ACC112 (cell line): ENCODE measurements at regions not wholly inside any gene's neighbourhood (a gene's known extent, or its start where the extent isn't known, plus 50 kb on each side); places are given as distances from the start of the nearest gene placed in this dataset.

Experiments
- H2AFZ ChIP-seq: fragments of 200-600 bp; sonication (generic); one replicate; pipeline ENCODE4 v1.6.0; 2017; ENCODE audit warnings: antibody characterized with exemption, low read length; ENCODE audit not compliant: unreplicated experiment
- H3K27ac ChIP-seq: fragments of 200-600 bp; sonication (generic); 2 replicates; pipeline ENCODE4 v1.5.1; 2014; ENCODE audit warnings: low read depth, mild to moderate bottlenecking, antibody characterized with exemption, low read length, moderate library complexity
- H3K27me3 ChIP-seq: fragments of 200-600 bp; sonication (generic); 2 replicates; pipeline ENCODE4 v1.6.1; 2014; ENCODE audit warnings: mild to moderate bottlenecking, antibody characterized with exemption, low read length, moderate library complexity, mixed read lengths; ENCODE audit not compliant: insufficient read depth
- H3K36me3 ChIP-seq: fragments of 200-600 bp; sonication (generic); 2 replicates; pipeline ENCODE4 v1.6.1; 2016; ENCODE audit warnings: mild to moderate bottlenecking, antibody characterized with exemption, low read length, moderate library complexity, mixed read lengths; ENCODE audit not compliant: insufficient read depth
- H3K4me1 ChIP-seq: fragments of 200-600 bp; sonication (generic); one replicate; pipeline ENCODE4 v1.6.1; 2016; ENCODE audit warnings: low read length, mixed read lengths; ENCODE audit not compliant: insufficient read depth, unreplicated experiment, control insufficient read depth
- H3K4me3 ChIP-seq: fragments of 200-600 bp; sonication (generic); 2 replicates; pipeline ENCODE4 v1.5.1; 2014; ENCODE audit warnings: mild to moderate bottlenecking, low read depth, low read length
- H3K79me2 ChIP-seq: fragments of 200-600 bp; sonication (generic); one replicate; pipeline ENCODE4 v1.6.0; 2016; ENCODE audit warnings: low read length; ENCODE audit not compliant: control insufficient read depth, unreplicated experiment, insufficient read depth

- no peaks in the 10 kb centered on the region for H3K27me3 ChIP-seq
- no peaks in the 10 kb centered on the region for H3K79me2 ChIP-seq
- H3K4me3 ChIP-seq = no peak overlapping the region
- H3K27ac ChIP-seq = no peak overlapping the region
- no peaks in the 10 kb centered on the region for H3K4me1 ChIP-seq
- no peak overlapping the region for H2AFZ ChIP-seq
- H3K36me3 ChIP-seq = no peaks in the 10 kb centered on the region
These were observed 159.1 kb downstream of the RASSF9 start for GRCh38 chr12:85676816-85677749.

DNA sequence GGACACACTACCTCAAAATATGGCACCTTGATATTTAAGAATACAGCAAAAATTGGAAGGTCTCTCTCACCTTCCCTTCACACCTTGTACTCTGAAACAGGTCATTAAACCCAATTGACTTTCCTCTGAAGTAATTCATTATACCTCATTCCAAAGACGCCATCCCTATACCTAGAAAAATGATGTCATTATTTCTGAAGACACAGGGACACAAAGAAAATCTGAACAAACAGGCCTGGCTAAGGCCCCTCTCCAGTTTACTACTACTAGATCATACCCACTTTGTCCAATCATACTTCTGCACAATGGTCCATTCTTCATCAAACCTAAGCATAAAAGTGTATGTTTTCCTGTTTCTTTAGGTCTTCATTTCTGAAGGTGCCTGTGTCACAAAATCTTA lies 156.9 kb downstream of the RASSF9 start:
- Histone ChIP-seq H3K27ac (no peak overlapping the region), H2AFZ (no peak overlapping the region), H3K4me3 (no peak overlapping the region), H3K27me3 (no peaks in the 10 kb centered on the region), H3K4me1 (no peaks in the 10 kb centered on the region), H3K79me2 (no peaks in the 10 kb centered on the region), H3K36me3 (no peaks in the 10 kb centered on the region)

GRCh38 chr12:85680881-85681280 lies 155.3 kb downstream of the RASSF9 start:
- Histone ChIP-seq H3K27ac (no peak overlapping the region), H3K4me3 (no peak overlapping the region), H3K27me3 (no peaks in the 10 kb centered on the region), H3K4me1 (no peaks in the 10 kb centered on the region), H3K79me2 (no peaks in the 10 kb centered on the region), H3K36me3 (no peaks in the 10 kb centered on the region), H2AFZ (no peak overlapping the region)

GRCh38 chr12:85681333-85681732 lies 154.9 kb downstream of the RASSF9 start:
- Histone ChIP-seq H3K4me3 (no peak overlapping the region), H3K36me3 (no peaks in the 10 kb centered on the region), H3K79me2 (no peaks in the 10 kb centered on the region), H3K4me1 (no peaks in the 10 kb centered on the region), H2AFZ (no peak overlapping the region), H3K27me3 (no peaks in the 10 kb centered on the region), H3K27ac (no peak overlapping the region)

DNA sequence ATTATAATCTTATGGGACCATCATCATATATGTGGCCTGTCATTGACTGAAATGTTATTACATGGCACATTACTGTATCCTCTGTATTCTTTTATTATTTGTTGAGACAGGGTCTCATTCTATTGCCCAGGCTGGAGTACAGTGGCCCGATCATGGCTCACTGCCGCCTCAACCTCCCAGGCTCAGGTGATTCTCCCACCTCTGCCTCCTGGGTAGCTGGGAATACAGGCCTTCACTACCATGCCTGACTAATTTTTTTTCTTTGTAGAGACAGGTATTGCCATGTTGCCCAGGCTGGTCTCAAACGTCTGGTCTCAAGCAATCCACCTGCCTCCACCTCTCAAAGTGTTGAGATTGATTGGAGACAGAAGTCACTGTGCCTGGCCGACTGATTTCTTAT lies 153.2 kb downstream of the RASSF9 start:
- H3K27ac ChIP-seq = no peak overlapping the region
- no peaks in the 10 kb centered on the region for H3K36me3 ChIP-seq
- H3K79me2 ChIP-seq = no peaks in the 10 kb centered on the region
- H3K4me3 ChIP-seq = no peak overlapping the region
- H3K4me1 ChIP-seq = no peaks in the 10 kb centered on the region
- H3K27me3 ChIP-seq = no peaks in the 10 kb centered on the region
- H2AFZ ChIP-seq = no peak overlapping the region

DNA sequence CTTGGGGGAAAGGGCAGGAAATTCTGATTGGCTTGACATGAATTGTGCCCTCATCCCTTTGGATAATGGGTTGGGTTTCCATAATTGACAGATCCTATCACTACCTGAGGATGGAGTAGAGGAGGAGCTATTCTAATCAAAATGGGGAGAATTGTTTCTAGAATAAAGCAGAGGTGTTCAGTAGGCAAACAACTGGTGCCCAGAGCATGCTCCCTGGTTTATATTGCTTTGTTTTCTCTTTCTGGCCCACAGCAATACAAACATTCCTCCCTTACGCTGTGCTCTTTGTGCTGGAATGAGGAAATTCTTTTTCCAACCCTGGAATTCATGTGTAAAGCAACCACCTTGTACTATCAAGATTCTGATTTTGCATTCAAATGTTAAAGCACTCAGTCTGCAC lies 147.4 kb downstream of the RASSF9 start:
- Histone ChIP-seq H3K27ac (no peak overlapping the region), H3K27me3 (no peaks in the 10 kb centered on the region), H3K79me2 (no peaks in the 10 kb centered on the region), H3K4me1 (no peaks in the 10 kb centered on the region), H3K36me3 (no peaks in the 10 kb centered on the region), H3K4me3 (no peak overlapping the region), H2AFZ (no peak overlapping the region)

DNA sequence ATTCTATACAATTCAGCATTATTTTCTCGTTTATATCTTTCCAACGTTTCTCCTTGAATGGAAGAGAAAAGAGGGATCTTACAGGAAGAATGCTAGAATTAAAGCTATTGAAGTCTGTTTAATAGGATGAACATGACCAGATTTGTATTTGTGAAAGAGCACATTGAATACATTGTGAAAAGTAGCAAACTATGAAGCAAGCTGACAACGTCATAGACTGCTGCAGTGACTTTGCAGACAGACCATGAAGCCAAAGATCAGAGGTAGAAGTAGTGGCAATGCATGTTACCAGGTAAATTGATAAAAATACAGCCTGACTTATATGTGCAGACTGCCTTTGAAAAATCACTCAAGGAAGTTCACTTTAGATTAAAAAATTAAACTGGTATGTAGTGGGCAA lies 146.1 kb downstream of the RASSF9 start:
- no peaks in the 10 kb centered on the region for H3K4me1 ChIP-seq
- H2AFZ ChIP-seq = no peak overlapping the region
- no peaks in the 10 kb centered on the region for H3K36me3 ChIP-seq

DNA sequence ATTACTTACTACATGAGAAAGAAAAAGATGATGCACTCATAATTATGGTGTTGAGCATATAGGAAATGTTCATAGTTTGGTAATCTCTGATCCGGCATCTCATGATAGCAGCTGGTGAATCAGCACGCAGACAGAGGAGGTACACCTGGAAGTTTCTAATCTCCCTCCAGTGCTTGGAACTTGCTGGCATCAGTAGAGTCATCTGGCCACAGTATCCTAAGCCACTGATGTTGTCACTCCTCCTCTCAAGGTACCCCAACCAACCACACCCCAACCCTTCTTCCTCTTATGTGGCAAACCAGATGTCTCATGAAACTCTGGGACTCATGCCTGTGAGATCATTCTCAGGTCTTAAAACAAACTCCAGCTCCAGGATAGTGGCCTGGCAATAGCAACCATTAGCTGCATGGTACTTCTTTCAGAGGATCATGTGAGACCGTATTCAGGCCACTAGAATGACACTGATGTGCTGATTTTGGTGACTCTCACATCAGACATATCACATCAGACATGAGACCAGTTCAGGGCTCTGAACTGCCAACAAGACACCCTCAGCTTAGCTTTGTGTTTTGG lies 143.0 kb downstream of the RASSF9 start:
- H3K27me3 ChIP-seq = no peaks in the 10 kb centered on the region
- H3K4me3 ChIP-seq = no peak overlapping the region
- no peaks in the 10 kb centered on the region for H3K79me2 ChIP-seq
- no peak overlapping the region for H3K27ac ChIP-seq
- no peaks in the 10 kb centered on the region for H3K4me1 ChIP-seq
- no peaks in the 10 kb centered on the region for H3K36me3 ChIP-seq
- no peak overlapping the region for H2AFZ ChIP-seq

More for the DNA sequence above, 146.1 kb downstream of the RASSF9 start:
- Histone ChIP-seq H3K27ac (no peak overlapping the region), H3K79me2 (no peaks in the 10 kb centered on the region), H3K27me3 (no peaks in the 10 kb centered on the region), H3K4me3 (no peak overlapping the region)

- H3K27ac ChIP-seq = no peak overlapping the region
- no peaks in the 10 kb centered on the region for H3K4me1 ChIP-seq
- no peaks in the 10 kb centered on the region for H3K36me3 ChIP-seq
- no peaks in the 10 kb centered on the region for H3K79me2 ChIP-seq
- no peaks in the 10 kb centered on the region for H3K27me3 ChIP-seq
- H2AFZ ChIP-seq = no peak overlapping the region
- no peak overlapping the region for H3K4me3 ChIP-seq
These were observed 141.0 kb downstream of the RASSF9 start for GRCh38 chr12:85695097-85695715.

GRCh38 chr12:85697003-85697402 lies 139.2 kb downstream of the RASSF9 start:
- Histone ChIP-seq H2AFZ (no peak overlapping the region), H3K27me3 (no peaks in the 10 kb centered on the region), H3K27ac (no peak overlapping the region), H3K4me1 (no peaks in the 10 kb centered on the region), H3K36me3 (no peaks in the 10 kb centered on the region), H3K4me3 (no peak overlapping the region), H3K79me2 (no peaks in the 10 kb centered on the region)
